HepG2 (cell line): ENCODE measurements at regions not wholly inside any gene's neighbourhood (a gene's known extent, or its start where the extent isn't known, plus 50 kb on each side); places are given as distances from the start of the nearest gene placed in this dataset.
"Not testable (repeated sequence)": the region's sequence is repeated elsewhere in the genome, so short reads cannot be mapped to it uniquely, and the experiment has no call there.

Experiments used
- ATAC-seq: fragments of 200-7000 bp; cut with Tn5 transposase; 3 replicates; pipeline ENCODE4 v1.9.1; 2020; ENCODE audit warnings: mild to moderate bottlenecking, moderate library complexity
- BruUV-seq: library from RNA; stranded (reverse); fragments of 400-500 nt; replicated peaks from 2 replicates; lab custom pipeline; 2021; lab: Mats Ljungman, UMichigan
- CTCF ChIA-PET: fragments of 300-600 bp; formaldehyde crosslinking; extraction: SDS; loops from one replicate; lab custom pipeline; 2021; ENCODE audit warnings: low total read pairs, inconsistent platforms, low intra/inter-chr PET ratio; lab: Yijun Ruan, JAX
- POLR2A ChIA-PET: fragments of 350-600 bp; sonication (Branson Sonifier 250); formaldehyde crosslinking; loops from one replicate; lab custom pipeline; 2020; ENCODE audit warnings: antibody characterized with exemption, inconsistent platforms; lab: Yijun Ruan, JAX
- DNase-seq: peaks from one replicate; pipeline ENCODE4 v3.0.0-alpha.2; 2015; ENCODE audit warnings: low spot score
- FAIRE-seq: peaks from 3 replicates; lab custom pipeline; 2011; peaks lifted over from hg19 to GRCh38; lab: Jason Lieb, UNC
- H2AFZ ChIP-seq: one replicate; pipeline ENCODE4 v1.6.1; 2011; ENCODE audit warnings: low read length, inconsistent platforms
- H3K27ac ChIP-seq: fragments of 300-600 bp; 3 replicates; pipeline ENCODE4 v1.8.0; 2011; ENCODE audit warnings: mixed run types, mild to moderate bottlenecking, mixed read lengths, low read length, inconsistent platforms; ENCODE audit not compliant: insufficient read depth; ENCODE audit errors: extremely low read length
- H3K27me3 ChIP-seq, 2 experiments: fragments of 200-600 bp in 1 of 2; 2 replicates in 1 of 2; 3 replicates in 1 of 2; pipeline versions ENCODE4 v1.6.0 to v1.8.0; 2011; ENCODE audit warnings: low read length in 2 of 2, mild to moderate bottlenecking in 2 of 2, moderate library complexity in 2 of 2, inconsistent platforms in 1 of 2; ENCODE audit not compliant: insufficient read depth in 2 of 2, control insufficient read depth in 1 of 2
- H3K36me3 ChIP-seq, 2 experiments: fragments of 200-600 bp in 1 of 2; replicated peaks in 1 of 2; 2 replicates in 1 of 2; 3 replicates in 1 of 2; pipeline versions ENCODE4 v1.5.1 to v1.8.0; 2011; ENCODE audit warnings: low read length in 2 of 2, inconsistent platforms in 1 of 2; ENCODE audit not compliant: insufficient read depth in 2 of 2, control insufficient read depth in 1 of 2
- H3K4me1 ChIP-seq: 2 replicates; pipeline ENCODE4 v1.5.1; 2012; ENCODE audit warnings: low read length, inconsistent platforms; ENCODE audit not compliant: insufficient read depth
- H3K4me2 ChIP-seq: 2 replicates; pipeline ENCODE4 v1.6.0; 2011; ENCODE audit warnings: low read depth, low read length, inconsistent platforms
- H3K4me3 ChIP-seq, 3 experiments: fragments of 200-600 bp in 1 of 3; sonication (generic), shearing (Covaris generic) in 1 of 3; replicated peaks in 1 of 3; 2 replicates each; pipeline ENCODE4 v1.5.1; 2011 to 2016; ENCODE audit warnings: low read length in 3 of 3, inconsistent platforms in 2 of 3, low read depth in 2 of 3, mild to moderate bottlenecking in 2 of 3, control low read depth in 1 of 3, mixed read lengths in 1 of 3; ENCODE audit not compliant: insufficient read depth in 1 of 3
- H3K79me2 ChIP-seq: one replicate; pipeline ENCODE4 v1.6.1; 2011; ENCODE audit warnings: low read length, inconsistent platforms; ENCODE audit not compliant: insufficient read depth
- H3K9ac ChIP-seq: 2 replicates; pipeline ENCODE4 v1.6.0; 2011; ENCODE audit warnings: mild to moderate bottlenecking, low read depth, low read length, inconsistent platforms; ENCODE audit not compliant: insufficient read depth
- H3K9me3 ChIP-seq: 2 replicates; pipeline ENCODE4 v1.5.1; 2012; ENCODE audit warnings: mild to moderate bottlenecking, low read length
- H4K20me1 ChIP-seq: 2 replicates; pipeline ENCODE4 v1.6.0; 2011; ENCODE audit warnings: inconsistent platforms, mild to moderate bottlenecking, low read length, moderate library complexity; ENCODE audit not compliant: insufficient read depth
- MAFF ChIP-seq: IDR thresholded peaks from 2 replicates; pipeline ENCODE4 v1.6.1; 2011; ENCODE audit warnings: low read depth, low read length, improper control_type of control experiment
- MAFK ChIP-seq, 2 experiments: IDR thresholded peaks in 1 of 2; conservative IDR thresholded peaks in 1 of 2; 2 replicates each; pipeline ENCODE4 v1.6.1; 2011; ENCODE audit warnings: improper control_type of control experiment in 2 of 2, low read length in 2 of 2
- TFE3 ChIP-seq: IDR thresholded peaks from 2 replicates; pipeline ENCODE4 v1.6.1; 2016
- ZNF143 ChIP-seq: sonication (generic); formaldehyde crosslinking; IDR thresholded peaks from 2 replicates; pipeline ENCODE4 v1.4.0; 2020; ENCODE audit warnings: missing genetic modification reagents
- WGBS: methylation state at CpG from one replicate; pipeline ENCODE4 v1.1.6; 2017; ENCODE audit warnings: low lambda C conversion rate; 5-methylcytosine and 5-hydroxymethylcytosine counted together
- in situ Hi-C: cut with HindIII; loops from 2 replicates; pipeline ENCODE4 v1.10.0; 2017; ENCODE audit warnings: low pct_unique_long_range_greater_than_20kb; ENCODE audit not compliant: extremely low pct_ligation_motif_present
- intact Hi-C: fragments of 100-400 bp; cut with micrococcal nuclease; formaldehyde crosslinking; loops from one replicate; pipeline ENCODE4 v1.10.0; 2022; ENCODE audit not compliant: unreplicated experiment

GRCh38 chr3:75241226-75241962, 422.7 kb upstream of the FRG2C start:
- intact Hi-C loops, H3K9ac ChIP-seq, H3K4me2 ChIP-seq, H4K20me1 ChIP-seq, POLR2A ChIA-PET, in situ Hi-C loops, H3K79me2 ChIP-seq, H3K27ac ChIP-seq, H3K4me1 ChIP-seq, H3K4me3 ChIP-seq, DNase-seq, ATAC-seq, CTCF ChIA-PET, BruUV-seq, H2AFZ ChIP-seq, H3K27me3 ChIP-seq, H3K36me3 ChIP-seq, FAIRE-seq, H3K9me3 ChIP-seq: not testable (repeated sequence)
- WGBS: 4% methylated on average over 5 of the region's 5 CpGs
- TF ChIP-seq MAFF (peak; percentile 77), MAFK (conservative IDR thresholded peaks at IDR 0.05 in 1 of 2, IDR thresholded peaks at IDR 0.05 in 1 of 2; ENCODE audit: low read length in 2 of 2) (peak; percentile 78 to 90)

DNA sequence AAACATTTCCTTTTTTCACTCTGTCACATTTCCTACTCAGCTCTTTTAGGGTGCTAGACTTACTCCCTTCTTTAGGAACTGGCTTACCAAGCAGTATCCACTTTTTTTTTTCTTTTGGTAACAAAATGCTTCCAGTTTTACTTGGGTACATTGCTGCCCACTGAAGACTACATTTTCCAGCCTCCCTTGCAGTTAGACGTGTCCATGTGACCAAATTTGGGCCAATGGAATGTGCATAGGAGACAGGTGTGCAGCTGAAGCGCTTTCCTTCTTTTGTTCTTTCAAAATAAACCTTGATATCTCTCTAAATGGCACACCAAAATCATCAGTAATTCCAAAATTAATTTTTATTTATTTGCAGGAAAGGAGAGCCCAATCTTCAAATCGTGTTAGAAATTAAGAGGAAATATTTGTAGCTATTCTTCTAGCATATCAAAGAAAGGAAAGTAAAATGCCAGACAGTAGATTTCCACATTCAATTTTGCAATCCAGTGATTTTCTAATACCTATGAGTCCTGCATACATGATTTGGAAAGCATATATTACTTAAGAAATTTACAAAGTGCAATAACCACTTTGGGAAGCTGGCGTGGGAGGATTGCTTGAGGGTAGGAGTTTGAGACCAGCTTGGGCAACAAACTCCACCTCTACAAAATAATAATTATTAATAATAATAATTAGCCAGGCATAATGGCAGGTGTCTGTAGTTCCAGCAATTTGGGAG, 422.0 kb upstream of the FRG2C start:
- ChIA-PET POLR2A (no interaction called here), CTCF (no interaction called here)
- Histone ChIP-seq H3K9ac (no peak overlapping the region), H3K27me3 (no peaks in the 10 kb centered on the region), H3K4me3 (no peak overlapping the region), H3K4me1 (peaks cover 6% of the 10 kb centered on the region), H2AFZ (no peak overlapping the region), H3K79me2 (no peaks in the 10 kb centered on the region), H3K4me2 (no peak overlapping the region), H4K20me1 (no peaks in the 10 kb centered on the region), H3K36me3 (no peaks in the 10 kb centered on the region), H3K9me3 (no peaks in the 10 kb centered on the region), H3K27ac (no peak overlapping the region)
- in situ Hi-C loops: no loop called here
- DNase-seq (no peak), FAIRE-seq (no peak), ATAC-seq (no peak)
- no peak for TF ChIP-seq TFE3
- 0 out of 2 replicates have a peak, but pooled peaks have one; percentile 38 for TF ChIP-seq ZNF143 (CRISPR knock-in tag)
- WGBS: 4% methylated on average over 4 of the region's 4 CpGs
- intact Hi-C loops: no loop called here
- no TSS peak for BruUV-seq
